Fibroblast of skin of scalp (primary cell): ENCODE measurements at regions not wholly inside any gene's neighbourhood (a gene's known extent, or its start where the extent isn't known, plus 50 kb on each side); places are given as distances from the start of the nearest gene placed in this dataset.
A peak's percentile ranks its signal among the peaks of the same experiment; 100 is the strongest.

Experiments used
- DNase-seq: peaks from one replicate; pipeline ENCODE4 v3.0.0-alpha.2; 2013

- DNase-seq: no peak
These were observed 66.1 kb downstream of the LEPR start for GRCh38 chr1:65486613-65487012.

- no peak for DNase-seq
These were observed 69.0 kb downstream of the LEPR start for GRCh38 chr1:65489481-65489880.

GRCh38 chr1:65490231-65491009 is 70.0 kb downstream of the LEPR start:
- peak; percentile 62 for DNase-seq

DNA sequence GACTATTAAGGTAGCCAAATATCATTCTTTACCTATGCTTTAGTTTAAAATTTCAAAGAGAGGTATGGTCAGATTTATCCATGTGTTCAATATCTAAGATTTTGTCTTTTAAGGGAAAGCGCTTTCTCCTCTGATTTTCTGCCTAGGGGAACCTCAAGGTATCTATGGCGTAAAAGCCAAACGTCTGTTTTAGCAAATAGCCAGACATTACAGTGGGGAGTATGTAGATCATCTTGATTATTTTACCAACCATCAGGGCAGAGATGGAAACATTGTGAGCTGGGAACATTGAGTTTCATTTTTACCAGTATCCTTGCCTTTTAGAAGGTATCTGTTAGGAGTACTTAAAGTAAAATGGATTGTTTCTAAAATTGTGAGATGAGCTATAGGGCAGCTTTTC is 71.0 kb downstream of the LEPR start:
- DNase-seq: no peak

DNA sequence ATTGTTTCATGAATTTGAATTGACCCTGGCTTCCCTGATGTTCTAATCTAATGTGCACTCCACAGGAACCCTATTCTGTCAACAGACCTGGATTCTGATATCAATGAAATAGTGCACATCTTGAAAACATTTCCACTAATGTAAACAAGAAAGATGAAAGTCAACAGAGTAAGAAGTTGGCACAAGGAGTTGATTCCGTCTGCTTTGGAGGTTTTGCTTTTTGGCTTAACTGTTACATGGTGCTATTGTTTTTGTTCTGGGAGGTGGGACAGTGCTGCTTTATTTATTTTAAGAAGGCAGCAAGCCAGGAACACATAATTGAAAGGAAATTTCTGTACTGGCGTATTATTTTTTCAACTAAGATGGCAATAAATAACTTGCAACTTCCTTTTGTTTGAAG is 73.3 kb downstream of the LEPR start:
- no peak for DNase-seq

GRCh38 chr1:65494671-65495070 is 74.2 kb downstream of the LEPR start:
- no peak for DNase-seq

DNA sequence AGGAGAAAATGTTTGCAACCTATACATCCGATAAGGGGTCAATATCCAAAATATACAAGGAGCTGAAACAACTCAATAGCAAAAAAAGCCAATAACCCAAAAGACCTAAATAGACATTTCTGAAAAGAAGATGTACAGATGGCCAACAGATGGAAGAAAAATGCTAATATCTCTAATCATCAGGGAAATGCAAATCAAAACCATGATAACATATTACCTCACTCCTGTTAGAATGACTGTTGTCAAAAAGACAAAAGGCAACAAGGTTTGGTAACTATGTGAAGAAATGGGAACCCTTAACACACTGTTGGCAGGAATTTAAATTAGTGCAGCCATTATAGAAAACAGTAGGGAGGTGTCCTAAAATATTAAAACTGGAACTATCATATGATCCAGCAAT is 74.7 kb downstream of the LEPR start:
- no peak for DNase-seq

GRCh38 chr1:65497256-65497830 is 76.9 kb downstream of the LEPR start:
- no peak for DNase-seq

DNA sequence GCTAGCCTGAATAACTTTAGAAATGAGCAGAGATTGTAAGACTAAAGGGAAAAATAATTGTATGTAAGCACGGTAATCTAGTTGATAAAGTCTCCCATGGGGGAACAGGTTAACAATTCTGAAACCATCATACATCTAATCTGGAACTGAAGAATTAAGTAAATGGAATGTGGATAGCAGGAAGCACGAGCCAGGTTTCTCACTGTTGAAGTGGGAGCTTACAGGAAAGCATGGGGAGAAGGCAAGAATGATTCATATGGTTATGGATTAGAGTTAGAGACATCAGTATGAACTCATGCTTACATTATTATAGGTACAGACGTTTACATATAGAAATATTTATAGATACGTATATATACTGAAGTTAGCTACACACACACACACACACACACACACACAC is 83.0 kb downstream of the LEPR start:
- no peak for DNase-seq

DNA sequence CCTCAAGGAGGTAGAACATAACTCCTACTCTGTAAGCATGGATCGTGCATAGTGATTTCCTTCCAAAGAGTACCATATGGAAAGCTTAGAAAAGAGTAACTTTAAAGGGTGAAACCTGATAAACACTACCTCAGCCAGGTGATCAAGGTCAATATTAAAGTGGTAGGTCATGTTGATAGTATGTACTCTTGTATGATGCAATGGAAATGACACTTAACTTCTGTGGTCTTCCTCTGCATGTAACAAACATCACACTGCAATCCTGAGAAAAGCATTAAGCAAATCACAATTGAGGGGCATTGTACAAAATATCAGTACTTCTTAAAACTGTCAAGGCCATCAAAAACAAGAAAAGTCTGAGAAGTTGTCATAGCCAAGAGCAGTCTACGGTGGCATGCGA is 83.8 kb downstream of the LEPR start:
- DNase-seq: no peak

DNA sequence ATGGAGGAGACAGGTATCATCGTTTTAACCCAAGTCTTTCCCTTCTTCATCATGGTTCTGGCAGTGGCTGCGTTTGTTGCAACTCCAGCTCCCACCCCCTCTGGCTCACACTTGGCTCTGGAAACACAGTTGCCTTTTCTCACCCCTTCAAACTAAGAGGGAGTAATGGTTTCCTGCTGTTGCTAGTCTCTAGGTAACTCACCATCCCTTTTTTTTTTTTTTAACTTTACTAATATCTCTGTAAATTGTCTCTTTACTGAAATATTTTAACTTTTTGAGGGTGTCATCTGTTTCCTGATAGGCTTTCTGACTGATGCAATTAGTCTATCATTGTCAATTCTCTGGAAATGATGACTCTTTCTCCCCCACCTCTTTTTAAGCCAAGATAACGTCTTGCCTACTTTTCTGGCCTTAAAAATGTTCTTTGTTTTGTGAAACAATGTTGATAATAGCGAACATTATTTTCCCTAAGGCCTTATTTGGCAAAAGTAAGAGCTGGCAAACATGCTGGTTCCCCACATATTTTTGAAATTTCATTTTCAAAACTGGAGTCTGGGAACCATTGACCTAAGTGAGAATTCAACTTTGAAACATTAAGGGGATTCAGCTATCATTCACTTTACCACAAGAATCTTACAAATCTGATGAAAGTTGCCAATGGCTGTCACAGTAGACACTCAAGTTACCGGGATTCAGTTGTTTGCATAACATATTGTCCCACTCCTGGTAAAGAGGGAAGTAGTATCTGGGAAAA is 85.3 kb downstream of the LEPR start:
- peak; percentile 76 for DNase-seq

DNA sequence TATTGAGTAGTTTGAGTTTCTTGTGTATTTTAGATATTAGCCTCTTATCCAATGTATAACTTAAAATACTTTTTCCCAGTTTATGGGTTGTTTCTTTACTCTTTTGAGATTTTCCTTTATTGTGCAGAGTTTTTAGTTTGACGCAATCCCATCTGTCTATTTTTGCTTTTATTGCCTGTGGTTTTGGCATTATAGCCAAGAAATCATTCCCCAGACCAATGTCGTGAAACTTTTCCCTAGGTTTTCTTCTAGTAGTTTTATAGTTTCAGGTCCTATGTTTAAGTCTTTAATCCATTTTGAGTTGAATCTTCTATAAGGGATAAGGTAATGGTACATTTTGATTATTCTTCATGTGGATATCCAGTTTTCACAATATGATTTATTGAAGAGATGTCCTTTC is 87.6 kb downstream of the LEPR start:
- DNase-seq: no peak

DNA sequence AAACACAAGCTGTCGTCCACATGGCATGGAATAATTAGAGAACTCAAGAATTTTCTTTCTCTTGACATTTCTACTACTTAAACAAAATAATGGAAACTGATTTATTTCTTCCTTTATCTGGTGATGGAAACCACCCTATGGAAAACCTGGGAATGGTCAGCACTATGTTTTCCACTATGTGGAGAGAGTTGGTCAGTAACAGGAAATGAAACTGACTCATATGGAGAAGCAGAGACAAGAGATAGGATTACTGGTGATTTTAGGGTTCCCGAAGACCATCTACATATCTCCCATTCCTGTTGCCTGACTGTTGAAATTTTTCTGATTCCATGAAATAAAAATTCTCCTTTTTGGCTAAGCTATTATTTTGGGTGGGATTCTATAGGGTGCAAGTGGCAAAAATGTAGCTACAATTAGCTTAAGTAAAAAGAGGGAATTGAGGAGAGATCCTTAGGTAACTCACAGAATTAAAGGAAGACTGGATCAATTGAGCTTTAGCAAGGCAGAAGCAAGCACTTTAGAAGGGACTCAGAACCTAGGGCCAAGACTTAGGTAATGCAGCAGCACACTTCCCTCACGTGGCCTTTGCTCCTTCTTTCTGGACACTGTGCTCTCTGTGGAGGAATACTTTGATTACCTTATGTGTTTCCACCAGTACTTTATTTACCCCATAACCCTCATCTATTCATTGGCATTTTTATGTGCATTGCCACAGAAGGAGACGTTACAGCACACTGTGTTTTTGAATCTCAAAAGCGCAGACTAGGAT is 89.6 kb downstream of the LEPR start:
- peak; percentile 82 for DNase-seq

DNA sequence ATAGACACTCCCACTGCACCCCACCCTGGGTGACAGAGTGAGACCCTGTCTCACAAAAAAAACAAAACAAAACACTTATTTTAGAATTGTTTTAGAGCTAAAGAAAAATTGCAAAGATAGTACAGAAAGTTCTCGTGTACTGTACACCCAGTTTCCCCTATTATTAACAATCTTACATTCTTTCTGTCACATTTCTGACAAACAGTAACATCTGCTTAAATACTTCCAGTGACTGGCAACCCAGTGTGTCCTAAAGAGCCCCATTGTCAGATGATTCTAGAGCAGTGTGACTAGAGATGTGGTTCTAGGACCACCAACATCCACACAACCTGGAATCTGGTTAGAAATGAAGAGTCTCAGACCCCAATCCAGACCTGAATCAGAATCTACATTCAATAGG is 90.5 kb downstream of the LEPR start:
- DNase-seq: no peak

DNA sequence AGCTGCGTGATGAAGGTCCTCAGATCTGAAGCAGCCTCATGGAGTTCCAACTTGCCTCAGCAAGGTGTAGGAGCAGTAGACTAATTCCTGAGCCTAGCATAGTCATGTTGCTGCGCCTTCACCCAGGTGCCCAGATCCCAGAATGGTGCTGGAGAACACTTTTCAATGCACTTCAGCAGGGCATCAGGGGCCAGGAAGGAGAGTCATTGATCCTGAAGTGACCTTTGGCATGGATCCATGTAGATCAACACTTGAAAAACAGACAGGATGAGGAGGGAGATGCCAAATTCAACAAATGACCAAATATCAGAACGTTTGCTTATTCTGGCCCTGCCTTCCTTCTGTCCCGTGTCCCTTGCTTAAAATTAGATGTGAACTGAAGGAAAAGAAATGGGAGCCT is 91.9 kb downstream of the LEPR start:
- DNase-seq: no peak

DNA sequence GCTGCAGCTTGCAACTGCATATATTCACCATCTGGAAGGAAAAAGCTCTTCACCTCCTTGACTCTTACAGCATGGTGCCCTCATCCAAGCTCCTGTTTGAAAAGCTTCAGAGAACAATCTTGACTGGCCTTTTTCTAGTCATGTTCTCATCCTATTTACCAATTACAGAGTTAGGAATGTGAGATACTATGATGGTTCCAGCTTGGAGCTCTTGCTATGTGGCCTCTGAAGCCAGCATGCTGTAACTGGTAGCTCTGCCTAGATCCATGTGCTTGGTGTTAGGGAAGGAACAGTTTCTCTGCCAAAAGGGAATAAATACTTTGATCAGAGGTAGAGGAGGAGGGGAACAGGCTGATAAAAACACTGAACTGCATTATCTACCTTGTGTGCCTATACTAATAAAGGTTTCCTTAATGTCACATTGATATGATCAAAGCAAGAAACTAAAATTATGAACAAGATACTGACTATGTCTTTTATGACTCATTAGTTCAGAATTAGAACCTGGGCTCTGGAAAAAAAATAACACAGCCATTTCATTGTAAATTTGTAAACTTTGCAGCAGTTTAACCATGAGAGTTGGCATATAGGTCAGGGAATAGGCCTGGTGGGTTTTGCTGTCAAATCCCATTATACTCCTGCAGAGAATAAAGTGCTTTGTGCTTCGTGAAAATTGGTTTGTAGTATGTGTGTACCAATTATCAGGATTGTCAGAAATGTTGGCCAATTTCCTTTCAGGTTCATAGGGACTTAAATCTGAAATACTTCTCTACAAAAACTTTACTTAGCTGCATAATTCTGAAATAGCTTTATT is 92.7 kb downstream of the LEPR start:
- no peak for DNase-seq

- DNase-seq: peak; percentile 61
These were observed 93.6 kb downstream of the LEPR start for GRCh38 chr1:65514041-65514440.

- DNase-seq: no peak
These were observed 104.4 kb downstream of the LEPR start for GRCh38 chr1:65524931-65525265.

DNA sequence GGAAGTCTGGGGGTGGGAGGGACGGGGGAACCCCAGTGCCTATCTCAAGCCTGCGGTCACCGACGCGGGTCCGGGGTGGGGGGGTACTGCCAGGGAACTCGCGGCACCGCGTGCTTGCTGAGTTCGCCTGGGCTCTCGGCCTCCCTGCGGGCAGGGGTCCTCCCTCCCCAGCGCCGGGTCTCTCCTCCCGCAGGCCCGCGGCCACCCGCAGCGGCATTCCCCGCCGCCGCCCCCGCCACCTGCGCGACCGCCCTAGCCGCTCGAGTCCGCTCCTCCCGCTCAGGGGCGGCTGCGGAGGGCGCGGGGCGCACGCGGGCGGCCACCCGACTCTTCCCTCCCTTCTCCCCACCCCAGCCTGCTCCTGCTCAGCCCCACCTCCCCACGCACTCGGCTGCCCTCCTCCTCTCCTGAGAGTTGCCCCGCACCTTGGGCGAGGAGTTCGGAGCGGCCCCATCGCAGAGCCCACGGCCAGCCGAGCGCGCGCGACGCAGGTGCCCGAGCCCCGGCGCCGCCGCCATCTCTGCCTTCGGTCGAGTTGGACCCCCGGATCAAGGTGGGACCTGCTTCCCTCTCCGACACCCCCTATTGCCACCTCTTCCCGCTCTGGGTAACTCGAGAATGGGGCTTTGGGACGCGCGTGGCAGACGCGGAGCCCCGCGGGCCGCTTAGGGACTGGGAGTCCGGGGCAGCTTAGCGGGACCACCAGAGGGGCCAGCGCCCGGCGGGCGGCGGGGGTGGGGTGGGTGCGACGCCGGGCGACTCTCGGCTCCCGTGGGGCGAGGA is 105.0 kb downstream of the LEPR start:
- DNase-seq: no peak

- no peak for DNase-seq
These were observed 105.6 kb downstream of the LEPR start for GRCh38 chr1:65526049-65526556.

DNA sequence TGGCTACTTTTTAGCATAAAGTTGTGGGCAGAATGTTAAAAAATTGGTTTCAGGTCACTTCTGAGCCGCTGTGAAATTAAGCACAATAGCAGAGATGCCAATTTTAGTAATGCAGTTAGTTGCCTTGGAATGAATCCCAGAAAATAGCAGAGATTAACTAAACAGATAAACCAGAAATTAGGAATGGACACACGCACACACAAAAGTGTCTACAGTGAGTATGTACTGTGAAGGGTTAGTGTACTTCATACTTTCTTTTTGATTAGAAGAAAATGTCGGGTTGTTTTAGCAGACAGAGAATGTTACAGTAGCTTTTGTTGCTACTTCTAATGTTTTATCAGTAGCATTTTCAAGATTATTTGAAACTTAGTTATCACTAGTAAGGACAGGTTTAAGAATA is 106.7 kb downstream of the LEPR start:
- DNase-seq: peak; percentile 58
